ENCODE measurements at regions not wholly inside any gene's neighbourhood (a gene's known extent, or its start where the extent isn't known, plus 50 kb on each side); places are given as distances from the start of the nearest gene placed in this dataset.
"Not testable (repeated sequence)": the region's sequence is repeated elsewhere in the genome, so short reads cannot be mapped to it uniquely, and the experiment has no call there.

DNA sequence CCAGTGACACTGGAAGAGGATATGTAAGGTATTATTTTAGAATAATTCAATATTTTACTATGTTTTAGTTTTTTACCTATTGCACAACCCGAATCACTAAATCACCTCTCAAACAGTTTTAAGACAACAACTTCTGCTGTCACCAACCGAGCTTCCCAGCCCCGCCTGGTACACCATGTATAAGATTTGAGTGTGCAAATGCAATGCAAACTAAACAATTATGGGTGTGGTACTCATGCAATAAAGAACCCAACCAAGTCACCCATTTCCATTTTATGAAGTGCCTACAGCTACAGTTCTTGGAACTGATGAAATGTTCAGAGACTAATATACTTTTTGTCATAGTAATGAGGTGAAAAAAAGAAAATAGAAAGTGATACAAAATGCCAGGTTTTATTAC is 256.2 kb downstream of the TAFA4 start:
- TF ChIP-seq, protein P1, sequence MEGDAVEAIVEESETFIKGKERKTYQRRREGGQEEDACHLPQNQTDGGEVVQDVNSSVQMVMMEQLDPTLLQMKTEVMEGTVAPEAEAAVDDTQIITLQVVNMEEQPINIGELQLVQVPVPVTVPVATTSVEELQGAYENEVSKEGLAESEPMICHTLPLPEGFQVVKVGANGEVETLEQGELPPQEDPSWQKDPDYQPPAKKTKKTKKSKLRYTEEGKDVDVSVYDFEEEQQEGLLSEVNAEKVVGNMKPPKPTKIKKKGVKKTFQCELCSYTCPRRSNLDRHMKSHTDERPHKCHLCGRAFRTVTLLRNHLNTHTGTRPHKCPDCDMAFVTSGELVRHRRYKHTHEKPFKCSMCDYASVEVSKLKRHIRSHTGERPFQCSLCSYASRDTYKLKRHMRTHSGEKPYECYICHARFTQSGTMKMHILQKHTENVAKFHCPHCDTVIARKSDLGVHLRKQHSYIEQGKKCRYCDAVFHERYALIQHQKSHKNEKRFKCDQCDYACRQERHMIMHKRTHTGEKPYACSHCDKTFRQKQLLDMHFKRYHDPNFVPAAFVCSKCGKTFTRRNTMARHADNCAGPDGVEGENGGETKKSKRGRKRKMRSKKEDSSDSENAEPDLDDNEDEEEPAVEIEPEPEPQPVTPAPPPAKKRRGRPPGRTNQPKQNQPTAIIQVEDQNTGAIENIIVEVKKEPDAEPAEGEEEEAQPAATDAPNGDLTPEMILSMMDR (IDR thresholded peaks at IDR 0.05) = no peak
- no peak for ATAC-seq (ENCODE audit: low FRiP score)
- DNase-seq (ENCODE audit: low spot score) = no peak

DNA sequence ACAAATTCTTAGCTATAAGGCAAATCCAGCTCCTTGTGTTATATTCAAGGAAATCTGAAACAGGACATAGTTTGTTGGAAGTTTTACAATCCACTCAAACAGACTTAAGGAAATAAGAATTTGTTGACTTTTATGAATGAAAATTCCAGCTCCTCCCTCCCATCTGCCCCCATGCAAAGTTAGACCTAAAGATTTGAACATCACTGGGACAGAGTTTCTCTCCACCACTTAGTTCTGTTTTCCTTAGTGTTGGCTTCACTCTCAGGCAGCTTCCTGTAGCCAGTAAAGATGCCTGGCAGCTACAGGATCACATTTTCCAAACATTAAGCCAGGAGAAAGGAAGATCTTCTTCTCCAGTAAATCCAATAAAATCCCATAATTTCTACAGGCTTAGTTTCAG is 265.0 kb downstream of the TAFA4 start:
- ATAC-seq (ENCODE audit: low FRiP score) (no peak), DNase-seq (ENCODE audit: low spot score) (no peak)
- TF ChIP-seq, protein P1 (IDR thresholded peaks at IDR 0.05) = no peak

DNA sequence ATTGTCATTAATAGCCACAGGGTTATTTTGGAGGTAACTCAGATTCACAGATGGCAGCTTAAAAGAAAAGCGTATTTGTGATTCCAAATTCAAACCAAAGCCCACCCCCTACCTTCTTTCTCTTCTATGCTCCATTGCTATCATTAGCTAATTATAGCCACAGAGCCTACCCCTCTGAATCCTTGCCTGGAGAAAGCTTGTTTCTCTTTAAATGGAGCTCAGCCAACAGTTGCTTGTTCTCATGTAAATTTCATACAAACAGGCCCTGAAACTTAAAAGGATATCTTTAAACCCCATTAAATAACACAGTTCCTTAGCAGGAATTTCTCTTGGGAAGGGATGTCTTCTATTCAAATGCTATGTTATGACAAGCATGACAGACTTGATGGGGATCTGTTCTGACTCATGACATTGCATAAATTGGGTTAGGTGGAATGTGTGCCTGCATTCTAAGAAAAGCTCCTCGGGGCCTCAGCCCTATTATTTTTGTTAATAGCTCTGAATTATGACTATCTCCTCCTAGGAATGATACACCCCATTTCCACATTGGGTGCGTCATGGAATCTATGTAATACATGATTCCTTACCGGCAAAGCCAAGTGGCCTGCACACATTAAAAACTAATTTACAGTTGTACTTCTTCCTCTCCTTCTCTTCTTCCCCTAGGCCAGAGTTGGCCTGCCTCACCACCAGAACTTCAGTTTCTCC is 265.8 kb downstream of the TAFA4 start:
- DNase-seq (ENCODE audit: low spot score) = no peak
- TF ChIP-seq, protein P1 (IDR thresholded peaks at IDR 0.05) = no peak
- no peak for ATAC-seq (ENCODE audit: low FRiP score)

DNA sequence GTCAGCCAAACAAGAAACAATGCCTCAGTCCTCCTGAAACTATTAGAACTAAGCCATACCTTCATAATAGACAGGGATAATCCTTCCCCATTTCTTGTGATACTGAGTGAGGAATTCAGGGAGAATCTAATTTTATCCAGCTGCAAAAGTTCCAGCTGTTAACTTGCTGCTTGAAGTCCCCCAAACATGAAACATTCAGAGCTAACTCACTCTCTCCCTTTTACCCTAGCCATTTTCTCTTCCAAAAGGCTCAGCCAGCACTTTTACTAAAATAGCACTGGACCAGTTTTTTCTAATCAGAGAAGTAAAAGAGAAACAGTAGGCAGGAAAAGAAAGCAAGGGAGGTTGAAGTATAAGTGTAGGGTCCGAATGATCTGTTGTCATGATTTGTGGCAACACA is 268.1 kb downstream of the TAFA4 start:
- no peak for DNase-seq (ENCODE audit: low spot score)
- no peak for ATAC-seq (ENCODE audit: low FRiP score)
- TF ChIP-seq, protein P1 (IDR thresholded peaks at IDR 0.05) = no peak

DNA sequence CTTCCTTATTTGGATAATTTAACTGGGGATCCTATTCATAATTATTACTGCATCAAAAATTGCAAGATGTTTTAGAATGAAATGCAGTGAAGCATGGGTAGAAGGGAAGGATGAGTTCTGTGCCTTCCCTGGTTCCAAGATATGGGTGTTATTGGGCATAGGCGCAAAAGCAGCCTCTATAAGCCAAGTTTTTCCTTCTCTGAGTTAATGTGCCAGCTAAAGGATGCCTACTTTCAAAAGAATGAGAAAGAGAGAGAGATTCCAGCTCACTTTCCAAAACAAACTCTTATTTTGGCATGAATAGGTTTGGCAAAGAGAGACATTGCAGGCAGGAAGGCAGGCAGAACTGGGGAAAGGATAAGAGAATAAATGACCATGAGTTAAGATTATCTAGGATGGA is 270.2 kb downstream of the TAFA4 start:
- ATAC-seq (ENCODE audit: low FRiP score) = no peak
- DNase-seq (ENCODE audit: low spot score) = no peak
- TF ChIP-seq, protein P1 (IDR thresholded peaks at IDR 0.05) = no peak

DNA sequence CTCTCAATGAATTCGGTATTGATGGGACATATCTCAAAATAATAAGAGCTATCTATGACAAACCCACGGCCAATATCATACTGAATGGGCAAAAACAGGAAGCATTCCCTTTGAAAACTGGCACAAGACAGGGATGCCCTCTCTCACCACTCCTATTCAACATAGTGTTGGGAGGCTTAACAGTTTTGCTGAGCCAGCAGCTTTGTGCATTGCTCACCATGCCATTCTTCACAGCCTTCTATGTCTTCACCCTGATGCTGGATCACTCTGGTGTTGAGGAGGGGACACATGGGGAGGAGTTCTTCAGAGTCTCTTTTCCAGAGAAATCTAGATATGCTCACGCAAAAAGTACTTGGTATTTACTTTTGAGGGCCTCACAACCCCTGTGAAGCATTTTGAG is 281.7 kb downstream of the TAFA4 start:
- not testable (repeated sequence) for DNase-seq (ENCODE audit: low spot score); ATAC-seq (ENCODE audit: low FRiP score)

DNA sequence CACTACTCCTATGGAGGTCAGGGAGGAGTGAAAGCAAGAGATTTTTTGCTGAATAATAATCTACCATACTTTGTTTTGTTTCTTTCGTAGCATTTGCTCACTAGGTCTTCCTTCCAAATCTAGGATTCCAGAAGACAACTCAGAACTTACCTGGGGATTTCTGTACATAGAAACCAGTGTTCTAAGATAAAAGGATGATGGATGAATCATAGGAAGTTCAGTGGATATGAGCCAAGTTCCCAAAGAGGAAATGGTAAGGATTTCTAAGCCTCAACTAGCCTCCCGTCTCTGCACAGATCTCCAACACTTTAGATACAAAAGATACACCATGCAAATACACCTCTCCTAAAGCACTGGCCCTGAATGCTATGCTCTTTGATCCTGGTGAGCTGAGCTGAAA is 283.9 kb downstream of the TAFA4 start:
- TF ChIP-seq, protein P1 (IDR thresholded peaks at IDR 0.05) = no peak
- DNase-seq (ENCODE audit: low spot score) = no peak
- no peak for ATAC-seq (ENCODE audit: low FRiP score)

All from omental fat pad (tissue), 3 donors.